Ishikawa (cell line): ENCODE measurements at regions not wholly inside any gene's neighbourhood (a gene's known extent, or its start where the extent isn't known, plus 50 kb on each side); places are given as distances from the start of the nearest gene placed in this dataset.

Source experiments
- CEBPB ChIP-seq: IDR thresholded peaks from 2 replicates; pipeline ENCODE4 v1.6.1; 2012
- CREB1 ChIP-seq: IDR thresholded peaks from 2 replicates; pipeline ENCODE4 v1.6.1; 2012; ENCODE audit warnings: low read depth
- EGR1 ChIP-seq: IDR thresholded peaks from 2 replicates; pipeline ENCODE4 v1.6.1; 2012
- EP300 ChIP-seq: IDR thresholded peaks from 2 replicates; pipeline ENCODE4 v1.6.1; 2012; ENCODE audit warnings: borderline replicate concordance
- NFIC ChIP-seq: IDR thresholded peaks from 2 replicates; pipeline ENCODE4 v1.6.1; 2012
- RAD21 ChIP-seq: IDR thresholded peaks from 2 replicates; pipeline ENCODE4 v1.6.1; 2012; ENCODE audit warnings: low read depth
- TAF1 ChIP-seq: IDR thresholded peaks from 2 replicates; pipeline ENCODE4 v1.6.1; 2012; ENCODE audit warnings: low read depth, mild to moderate bottlenecking
- USF1 ChIP-seq: IDR thresholded peaks from 2 replicates; pipeline ENCODE4 v1.6.1; 2012
- ZBTB7A ChIP-seq: IDR thresholded peaks from 2 replicates; pipeline ENCODE4 v1.6.1; 2012; ENCODE audit warnings: low read depth
- TF ChIP-seq, protein P1 (sequence below): IDR thresholded peaks from 2 replicates; pipeline ENCODE4 v1.6.1; 2012; ENCODE audit warnings: low read depth, mild to moderate bottlenecking
- TF ChIP-seq, protein P2 (sequence below): IDR thresholded peaks from 2 replicates; pipeline ENCODE4 v1.6.1; 2012

DNA sequence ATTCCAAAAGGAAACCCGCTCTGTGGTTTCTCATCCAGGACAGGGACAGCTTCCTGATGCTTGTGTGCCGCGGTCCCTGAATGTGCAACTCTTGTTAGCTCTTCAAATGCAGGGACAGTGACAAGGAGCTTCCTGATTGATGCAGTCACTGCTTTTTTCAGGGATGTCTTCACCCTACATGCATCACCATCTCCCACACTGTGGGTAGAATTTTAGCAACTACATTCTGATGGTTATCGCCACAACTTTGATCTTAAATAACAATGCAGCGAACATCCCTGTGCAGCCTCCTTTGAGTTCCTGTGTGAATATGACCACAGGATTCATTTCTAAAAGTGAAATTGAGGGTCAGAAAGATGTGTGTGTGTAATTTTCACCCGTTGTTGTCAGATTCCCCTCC, 115.0 kb downstream of the GGTLC2 start:
- TF ChIP-seq RAD21 (no peak), CEBPB (no peak), EP300 (no peak), EGR1 (no peak), NFIC (no peak), USF1 (no peak), ZBTB7A (no peak), CREB1 (no peak), TAF1 (no peak)
- TF ChIP-seq, protein P1, sequence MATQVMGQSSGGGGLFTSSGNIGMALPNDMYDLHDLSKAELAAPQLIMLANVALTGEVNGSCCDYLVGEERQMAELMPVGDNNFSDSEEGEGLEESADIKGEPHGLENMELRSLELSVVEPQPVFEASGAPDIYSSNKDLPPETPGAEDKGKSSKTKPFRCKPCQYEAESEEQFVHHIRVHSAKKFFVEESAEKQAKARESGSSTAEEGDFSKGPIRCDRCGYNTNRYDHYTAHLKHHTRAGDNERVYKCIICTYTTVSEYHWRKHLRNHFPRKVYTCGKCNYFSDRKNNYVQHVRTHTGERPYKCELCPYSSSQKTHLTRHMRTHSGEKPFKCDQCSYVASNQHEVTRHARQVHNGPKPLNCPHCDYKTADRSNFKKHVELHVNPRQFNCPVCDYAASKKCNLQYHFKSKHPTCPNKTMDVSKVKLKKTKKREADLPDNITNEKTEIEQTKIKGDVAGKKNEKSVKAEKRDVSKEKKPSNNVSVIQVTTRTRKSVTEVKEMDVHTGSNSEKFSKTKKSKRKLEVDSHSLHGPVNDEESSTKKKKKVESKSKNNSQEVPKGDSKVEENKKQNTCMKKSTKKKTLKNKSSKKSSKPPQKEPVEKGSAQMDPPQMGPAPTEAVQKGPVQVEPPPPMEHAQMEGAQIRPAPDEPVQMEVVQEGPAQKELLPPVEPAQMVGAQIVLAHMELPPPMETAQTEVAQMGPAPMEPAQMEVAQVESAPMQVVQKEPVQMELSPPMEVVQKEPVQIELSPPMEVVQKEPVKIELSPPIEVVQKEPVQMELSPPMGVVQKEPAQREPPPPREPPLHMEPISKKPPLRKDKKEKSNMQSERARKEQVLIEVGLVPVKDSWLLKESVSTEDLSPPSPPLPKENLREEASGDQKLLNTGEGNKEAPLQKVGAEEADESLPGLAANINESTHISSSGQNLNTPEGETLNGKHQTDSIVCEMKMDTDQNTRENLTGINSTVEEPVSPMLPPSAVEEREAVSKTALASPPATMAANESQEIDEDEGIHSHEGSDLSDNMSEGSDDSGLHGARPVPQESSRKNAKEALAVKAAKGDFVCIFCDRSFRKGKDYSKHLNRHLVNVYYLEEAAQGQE, result no peak
- TF ChIP-seq, protein P2, sequence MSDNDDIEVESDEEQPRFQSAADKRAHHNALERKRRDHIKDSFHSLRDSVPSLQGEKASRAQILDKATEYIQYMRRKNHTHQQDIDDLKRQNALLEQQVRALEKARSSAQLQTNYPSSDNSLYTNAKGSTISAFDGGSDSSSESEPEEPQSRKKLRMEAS, result no peak
